ENCODE measurements at regions not wholly inside any gene's neighbourhood (a gene's known extent, or its start where the extent isn't known, plus 50 kb on each side); places are given as distances from the start of the nearest gene placed in this dataset.

DNA sequence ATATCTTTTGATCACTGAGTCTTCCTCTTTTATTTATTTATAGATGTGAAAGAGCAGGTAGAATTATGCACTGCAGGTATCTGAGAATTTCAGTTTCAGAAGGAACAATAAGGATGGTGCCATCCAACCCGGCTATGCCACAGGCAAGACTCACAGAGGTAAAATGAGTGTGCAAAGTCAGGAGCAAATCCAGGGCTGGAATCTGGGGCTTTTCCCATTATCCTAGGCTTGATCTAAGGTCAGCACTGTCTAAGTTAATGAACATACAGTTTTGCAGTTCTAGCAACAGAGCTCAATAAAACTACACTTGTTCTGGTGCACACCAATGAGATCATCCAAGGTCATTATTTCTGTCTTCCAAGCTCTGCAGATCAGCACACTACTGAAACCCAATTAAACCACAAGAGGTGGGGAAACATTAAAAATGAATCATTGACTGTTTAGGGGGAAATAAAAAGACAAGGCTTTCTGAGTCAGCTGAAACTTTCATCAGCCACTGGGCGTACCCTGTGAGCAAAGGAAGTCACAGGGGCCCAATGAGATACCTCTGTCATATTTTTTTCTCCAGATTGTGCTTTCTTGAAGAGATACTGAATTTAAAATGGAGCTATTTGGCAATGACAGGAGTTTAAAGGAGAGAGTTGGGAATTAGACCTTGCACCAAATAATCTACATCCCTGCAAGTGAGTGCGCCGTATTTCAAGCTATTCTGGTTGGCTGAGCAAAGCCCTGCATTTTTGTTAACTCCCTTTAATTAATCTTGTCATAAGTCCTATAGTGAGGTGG lies 662.2 kb upstream of the ZNF608 start:
- in situ Hi-C loops (cut with HindIII; ENCODE audit: low sequenced_read_pairs) = no loop called here
- H3K4me3 ChIP-seq (ENCODE audit: low read depth, low read length) = no peak overlapping the region
- TF ChIP-seq, protein P1, sequence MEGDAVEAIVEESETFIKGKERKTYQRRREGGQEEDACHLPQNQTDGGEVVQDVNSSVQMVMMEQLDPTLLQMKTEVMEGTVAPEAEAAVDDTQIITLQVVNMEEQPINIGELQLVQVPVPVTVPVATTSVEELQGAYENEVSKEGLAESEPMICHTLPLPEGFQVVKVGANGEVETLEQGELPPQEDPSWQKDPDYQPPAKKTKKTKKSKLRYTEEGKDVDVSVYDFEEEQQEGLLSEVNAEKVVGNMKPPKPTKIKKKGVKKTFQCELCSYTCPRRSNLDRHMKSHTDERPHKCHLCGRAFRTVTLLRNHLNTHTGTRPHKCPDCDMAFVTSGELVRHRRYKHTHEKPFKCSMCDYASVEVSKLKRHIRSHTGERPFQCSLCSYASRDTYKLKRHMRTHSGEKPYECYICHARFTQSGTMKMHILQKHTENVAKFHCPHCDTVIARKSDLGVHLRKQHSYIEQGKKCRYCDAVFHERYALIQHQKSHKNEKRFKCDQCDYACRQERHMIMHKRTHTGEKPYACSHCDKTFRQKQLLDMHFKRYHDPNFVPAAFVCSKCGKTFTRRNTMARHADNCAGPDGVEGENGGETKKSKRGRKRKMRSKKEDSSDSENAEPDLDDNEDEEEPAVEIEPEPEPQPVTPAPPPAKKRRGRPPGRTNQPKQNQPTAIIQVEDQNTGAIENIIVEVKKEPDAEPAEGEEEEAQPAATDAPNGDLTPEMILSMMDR (IDR thresholded peaks at IDR 0.05; ENCODE audit: low read depth, low read length, missing control alignments) = no peak
- DNase-seq (ENCODE audit: low read depth) = no peak

DNA sequence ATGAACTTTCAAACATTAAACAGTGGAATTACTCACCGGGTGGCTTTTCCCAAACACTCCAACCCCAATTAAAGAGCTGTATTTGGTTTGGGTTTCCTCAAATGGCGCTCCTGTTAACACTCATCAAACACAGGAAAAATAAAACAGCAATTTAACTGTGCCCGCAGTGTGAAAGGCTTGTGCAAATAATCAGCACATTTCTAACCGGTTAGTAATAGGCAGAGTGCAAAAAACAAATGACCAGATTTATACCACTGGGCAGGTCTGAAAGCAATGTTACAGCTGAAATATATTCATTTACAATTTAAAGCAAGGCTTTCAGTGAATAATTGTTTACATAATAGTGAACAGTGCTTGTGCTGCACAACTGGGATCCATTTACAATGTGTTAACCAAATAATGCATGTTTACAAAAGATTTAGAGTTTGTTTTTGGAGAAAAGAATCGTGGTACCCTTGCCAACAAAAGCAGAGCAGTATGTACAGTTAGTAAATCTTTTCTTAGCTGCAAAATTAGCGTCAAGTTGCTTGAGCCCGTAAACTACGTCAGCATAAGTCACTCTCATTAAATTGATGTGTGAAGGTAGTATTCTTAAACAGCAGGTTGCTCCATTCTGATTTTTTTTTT lies 662.9 kb upstream of the ZNF608 start:
- no peak overlapping the region for H3K4me3 ChIP-seq (ENCODE audit: low read depth, low read length)
- no peak for DNase-seq (ENCODE audit: low read depth)
- TF ChIP-seq, protein P1 (IDR thresholded peaks at IDR 0.05; ENCODE audit: low read depth, low read length, missing control alignments) = no peak
- in situ Hi-C loops (cut with HindIII; ENCODE audit: low sequenced_read_pairs) = no loop called here

DNA sequence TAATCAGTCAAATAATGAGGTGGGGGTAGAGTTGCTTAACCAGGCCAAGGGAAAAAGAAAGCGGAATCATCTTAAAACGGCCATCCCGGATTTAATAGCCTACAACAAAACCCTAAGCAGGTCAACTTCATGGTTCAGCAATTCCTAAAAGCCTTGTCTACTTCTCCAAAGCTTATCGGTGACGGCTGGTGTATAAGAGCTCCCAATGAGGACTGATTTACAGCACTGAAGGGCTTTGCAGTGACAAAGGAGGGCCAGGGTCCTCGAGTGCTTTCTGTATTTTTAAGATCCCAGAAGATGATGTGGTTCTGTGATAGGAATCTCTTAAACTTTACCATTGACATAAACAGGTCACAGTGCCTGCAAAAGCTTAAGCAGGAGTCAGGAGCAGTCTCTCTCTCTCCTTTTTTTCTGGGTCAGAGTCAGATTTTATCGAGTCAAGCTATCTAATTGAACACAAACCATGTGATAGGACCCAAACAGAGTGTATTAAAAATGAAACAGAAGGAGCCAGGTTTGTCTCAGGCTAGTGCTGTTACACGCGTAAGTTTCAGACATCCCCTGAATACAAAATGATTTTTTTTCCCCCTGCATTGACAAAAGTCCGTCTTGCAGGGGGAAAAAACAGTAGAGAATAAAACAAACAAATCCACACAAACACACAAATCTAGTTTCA lies 663.6 kb upstream of the ZNF608 start:
- in situ Hi-C loops (cut with HindIII; ENCODE audit: low sequenced_read_pairs) = no loop called here
- TF ChIP-seq, protein P1 (IDR thresholded peaks at IDR 0.05; ENCODE audit: low read depth, low read length, missing control alignments) = no peak
- DNase-seq (ENCODE audit: low read depth) = no peak
- no peak overlapping the region for H3K4me3 ChIP-seq (ENCODE audit: low read depth, low read length)

DNA sequence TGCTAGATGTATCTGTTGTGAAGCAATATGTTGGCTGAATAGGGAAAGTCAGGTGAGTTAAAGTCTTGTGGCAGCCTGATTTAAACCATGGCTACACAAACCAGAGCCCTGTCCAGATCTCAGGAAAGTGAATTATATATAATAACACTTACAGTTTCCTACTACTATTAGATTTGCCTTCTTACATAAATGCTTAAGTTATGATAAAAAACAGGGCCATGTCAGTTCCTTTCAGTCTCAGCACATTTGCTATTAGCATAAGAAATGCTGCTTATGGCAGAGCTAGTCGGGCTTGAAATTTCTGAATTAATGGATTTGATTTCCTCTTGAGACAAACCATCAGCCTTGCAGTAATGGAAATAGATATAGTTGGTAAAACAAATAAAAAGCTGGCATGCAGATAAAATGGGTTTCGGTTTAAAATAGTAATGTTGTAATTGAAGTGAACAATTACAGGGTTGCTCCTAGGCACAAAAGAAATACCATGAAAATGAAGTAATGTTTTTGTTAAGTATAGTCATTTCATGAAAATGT lies 664.2 kb upstream of the ZNF608 start:
- no peak overlapping the region for H3K4me3 ChIP-seq (ENCODE audit: low read depth, low read length)
- DNase-seq (ENCODE audit: low read depth) = no peak
- in situ Hi-C loops (cut with HindIII; ENCODE audit: low sequenced_read_pairs) = no loop called here
- TF ChIP-seq, protein P1 (IDR thresholded peaks at IDR 0.05; ENCODE audit: low read depth, low read length, missing control alignments) = no peak

DNA sequence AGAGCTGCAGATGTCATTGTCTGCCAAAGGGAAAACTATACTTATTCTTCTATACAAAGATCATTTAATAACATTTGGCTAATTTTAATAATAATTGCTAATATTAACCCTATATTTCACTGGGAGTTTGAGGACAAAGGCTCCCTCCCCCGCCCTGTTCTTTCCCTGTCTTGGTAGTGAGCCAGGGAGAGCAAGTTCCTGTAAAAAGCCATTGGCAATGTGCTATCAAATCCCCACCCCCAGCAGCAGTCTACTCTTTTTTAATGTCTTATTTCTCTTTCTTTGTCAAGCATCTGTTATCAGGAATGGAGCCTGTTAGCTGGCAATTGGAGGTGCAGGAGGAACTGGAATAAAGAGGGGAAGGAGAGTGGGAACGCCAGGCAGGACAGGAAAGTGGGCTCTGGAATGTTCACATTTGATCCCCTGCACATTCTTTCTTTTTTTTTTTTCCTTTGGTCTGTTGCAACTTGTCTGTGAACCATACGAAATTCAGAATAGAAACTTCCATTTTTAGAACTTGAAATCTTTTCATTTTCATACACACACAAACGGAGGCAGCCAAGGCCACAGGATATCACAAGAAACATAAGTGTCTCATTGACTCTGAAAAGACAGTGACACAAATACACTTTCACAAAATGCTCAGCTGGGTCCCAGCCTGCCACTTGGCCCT lies 664.8 kb upstream of the ZNF608 start:
- H3K4me3 ChIP-seq (ENCODE audit: low read depth, low read length) = no peak overlapping the region
- no peak for DNase-seq (ENCODE audit: low read depth)
- TF ChIP-seq, protein P1 (IDR thresholded peaks at IDR 0.05; ENCODE audit: low read depth, low read length, missing control alignments) = no peak
- in situ Hi-C loops (cut with HindIII; ENCODE audit: low sequenced_read_pairs) = no loop called here
